ENCODE measurements at regions not wholly inside any gene's neighbourhood (a gene's known extent, or its start where the extent isn't known, plus 50 kb on each side); places are given as distances from the start of the nearest gene placed in this dataset.

GRCh38 chr10:64079341-64079740 lies 558.1 kb downstream of the REEP3 start:
- Histone ChIP-seq H3K4me1 (ENCODE audit: insufficient read depth, low read length) (no peaks in the 10 kb centered on the region), H3K27ac (ENCODE audit: low read length) (no peak overlapping the region)

DNA sequence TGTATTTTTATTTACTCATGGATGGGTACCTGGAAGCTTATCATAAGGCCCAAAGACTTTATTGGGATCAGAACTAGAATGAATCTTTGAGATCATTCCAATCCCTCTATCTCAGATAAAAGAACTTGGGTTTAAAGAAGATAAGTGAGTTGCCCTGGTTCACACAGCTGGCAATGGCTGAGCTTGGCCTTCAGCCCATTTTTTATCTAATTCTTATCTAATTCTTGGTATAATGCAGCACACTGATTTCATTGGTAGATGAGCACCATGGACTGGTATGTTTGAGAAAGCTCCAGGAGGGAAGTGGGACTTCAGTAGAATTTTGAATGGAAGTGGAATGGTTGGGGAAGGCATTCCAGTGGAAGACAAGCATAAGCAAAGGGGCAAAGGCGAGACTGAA lies 558.9 kb downstream of the REEP3 start:
- peaks cover 10% of the 10 kb centered on the region; the same call in 1 of the 2 replicates for H3K27me3 ChIP-seq (ENCODE audit: insufficient read depth, low read length)
- no peak overlapping the region for H3K4me3 ChIP-seq (ENCODE audit: low read length)
- H3K36me3 ChIP-seq (ENCODE audit: insufficient read depth, low read depth, low read length), result no peaks in the 10 kb centered on the region
- H3K4me1 ChIP-seq (ENCODE audit: insufficient read depth, low read length), result peaks cover under 1% of the 10 kb centered on the region; the same call in 1 of the 2 replicates
- H3K9ac ChIP-seq (ENCODE audit: low read depth, low read length), result no peak overlapping the region
- H3K27ac ChIP-seq (ENCODE audit: low read length), result no peak overlapping the region
- no peaks in the 10 kb centered on the region for H3K9me3 ChIP-seq (ENCODE audit: insufficient read depth, low read depth, low read length)

More at GRCh38 chr10:64079341-64079740, 558.1 kb downstream of the REEP3 start:
- H3K27me3 ChIP-seq (ENCODE audit: insufficient read depth, low read length), result peaks cover 2% of the 10 kb centered on the region; the same call in 1 of the 2 replicates
- H3K9me3 ChIP-seq (ENCODE audit: insufficient read depth, low read depth, low read length), result no peaks in the 10 kb centered on the region
- no peak overlapping the region for H3K4me3 ChIP-seq (ENCODE audit: low read length)
- H3K36me3 ChIP-seq (ENCODE audit: insufficient read depth, low read depth, low read length), result no peaks in the 10 kb centered on the region
- H3K9ac ChIP-seq (ENCODE audit: low read depth, low read length), result no peak overlapping the region

- Histone ChIP-seq H3K27ac (ENCODE audit: low read length) (no peak overlapping the region), H3K27me3 (ENCODE audit: insufficient read depth, low read length) (peaks cover 24% of the 10 kb centered on the region; the same call in 1 of the 2 replicates), H3K9ac (ENCODE audit: low read depth, low read length) (no peak overlapping the region), H3K4me1 (ENCODE audit: insufficient read depth, low read length) (peaks cover 17% of the 10 kb centered on the region), H3K36me3 (ENCODE audit: insufficient read depth, low read depth, low read length) (no peaks in the 10 kb centered on the region), H3K4me3 (ENCODE audit: low read length) (no peak overlapping the region), H3K9me3 (ENCODE audit: insufficient read depth, low read depth, low read length) (no peaks in the 10 kb centered on the region)
These were observed 560.8 kb downstream of the REEP3 start for GRCh38 chr10:64081947-64082482.

GRCh38 chr10:64086083-64086767 lies 565.0 kb downstream of the REEP3 start:
- Histone ChIP-seq H3K27ac (ENCODE audit: low read length) (no peak overlapping the region), H3K4me1 (ENCODE audit: insufficient read depth, low read length) (peaks cover 17% of the 10 kb centered on the region), H3K36me3 (ENCODE audit: insufficient read depth, low read depth, low read length) (no peaks in the 10 kb centered on the region)

GRCh38 chr10:64089648-64090047 lies 568.4 kb downstream of the REEP3 start:
- peaks cover 17% of the 10 kb centered on the region for H3K4me1 ChIP-seq (ENCODE audit: insufficient read depth, low read length)
- H3K9me3 ChIP-seq (ENCODE audit: insufficient read depth, low read depth, low read length), result no peaks in the 10 kb centered on the region
- H3K27me3 ChIP-seq (ENCODE audit: insufficient read depth, low read length), result peaks cover 31% of the 10 kb centered on the region; the same call in 1 of the 2 replicates
- no peaks in the 10 kb centered on the region for H3K36me3 ChIP-seq (ENCODE audit: insufficient read depth, low read depth, low read length)
- no peak overlapping the region for H3K27ac ChIP-seq (ENCODE audit: low read length)
- H3K9ac ChIP-seq (ENCODE audit: low read depth, low read length), result no peak overlapping the region
- H3K4me3 ChIP-seq (ENCODE audit: low read length), result no peak overlapping the region

More at GRCh38 chr10:64086083-64086767, 565.0 kb downstream of the REEP3 start:
- H3K9me3 ChIP-seq (ENCODE audit: insufficient read depth, low read depth, low read length), result no peaks in the 10 kb centered on the region
- no peak overlapping the region for H3K9ac ChIP-seq (ENCODE audit: low read depth, low read length)
- H3K4me3 ChIP-seq (ENCODE audit: low read length), result peak overlapping the region; percentile 41; the same call in 1 of the 2 replicates
- peaks cover 37% of the 10 kb centered on the region; the same call in 1 of the 2 replicates for H3K27me3 ChIP-seq (ENCODE audit: insufficient read depth, low read length)

DNA sequence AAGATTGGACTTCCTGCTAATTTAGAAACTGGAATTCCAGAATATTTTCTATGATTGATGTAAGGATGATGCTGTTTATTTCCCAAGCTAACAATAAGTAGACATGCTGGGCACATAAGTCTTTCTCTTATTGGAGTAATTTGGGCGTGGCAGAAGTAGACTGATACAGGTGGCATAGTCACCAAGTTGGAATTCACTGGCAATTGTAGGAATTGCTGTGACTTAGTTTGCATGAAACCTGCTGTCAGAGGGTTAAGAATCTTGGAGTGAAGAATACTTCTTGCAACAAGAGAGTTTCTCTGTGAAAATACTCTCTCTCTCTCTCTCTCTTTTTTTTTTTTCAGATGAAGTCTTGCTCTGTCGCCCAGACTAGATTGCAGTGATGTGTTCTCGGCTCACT lies 569.7 kb downstream of the REEP3 start:
- Histone ChIP-seq H3K27ac (ENCODE audit: low read length) (no peak overlapping the region), H3K9ac (ENCODE audit: low read depth, low read length) (no peak overlapping the region), H3K4me3 (ENCODE audit: low read length) (no peak overlapping the region), H3K9me3 (ENCODE audit: insufficient read depth, low read depth, low read length) (no peaks in the 10 kb centered on the region), H3K27me3 (ENCODE audit: insufficient read depth, low read length) (peaks cover 19% of the 10 kb centered on the region; the same call in 1 of the 2 replicates), H3K4me1 (ENCODE audit: insufficient read depth, low read length) (peaks cover 8% of the 10 kb centered on the region), H3K36me3 (ENCODE audit: insufficient read depth, low read depth, low read length) (no peaks in the 10 kb centered on the region)

DNA sequence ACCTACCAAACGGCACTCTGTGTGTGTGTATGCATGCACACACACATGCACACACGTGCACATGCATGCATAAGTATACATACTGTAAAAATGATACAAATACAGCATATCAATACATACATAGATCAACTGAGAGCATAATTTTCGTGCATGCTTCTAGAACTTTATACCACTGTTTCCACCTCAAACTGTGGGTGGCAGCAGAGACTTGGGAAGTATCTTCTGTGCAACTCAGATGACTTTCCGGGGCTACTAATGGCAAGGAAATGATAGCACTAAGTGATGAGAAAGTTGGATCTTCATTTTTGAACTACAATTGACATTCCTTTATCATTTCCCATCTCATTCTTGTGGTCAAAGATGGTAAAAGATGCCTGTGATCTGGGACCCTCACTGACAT lies 570.7 kb downstream of the REEP3 start:
- no peaks in the 10 kb centered on the region for H3K36me3 ChIP-seq (ENCODE audit: insufficient read depth, low read depth, low read length)
- no peak overlapping the region for H3K4me3 ChIP-seq (ENCODE audit: low read length)
- H3K9me3 ChIP-seq (ENCODE audit: insufficient read depth, low read depth, low read length), result no peaks in the 10 kb centered on the region
- no peak overlapping the region for H3K9ac ChIP-seq (ENCODE audit: low read depth, low read length)
- H3K27ac ChIP-seq (ENCODE audit: low read length), result no peak overlapping the region
- H3K4me1 ChIP-seq (ENCODE audit: insufficient read depth, low read length), result no peaks in the 10 kb centered on the region; the same call in none of the 2 replicates
- H3K27me3 ChIP-seq (ENCODE audit: insufficient read depth, low read length), result peaks cover 14% of the 10 kb centered on the region; the same call in 1 of the 2 replicates

DNA sequence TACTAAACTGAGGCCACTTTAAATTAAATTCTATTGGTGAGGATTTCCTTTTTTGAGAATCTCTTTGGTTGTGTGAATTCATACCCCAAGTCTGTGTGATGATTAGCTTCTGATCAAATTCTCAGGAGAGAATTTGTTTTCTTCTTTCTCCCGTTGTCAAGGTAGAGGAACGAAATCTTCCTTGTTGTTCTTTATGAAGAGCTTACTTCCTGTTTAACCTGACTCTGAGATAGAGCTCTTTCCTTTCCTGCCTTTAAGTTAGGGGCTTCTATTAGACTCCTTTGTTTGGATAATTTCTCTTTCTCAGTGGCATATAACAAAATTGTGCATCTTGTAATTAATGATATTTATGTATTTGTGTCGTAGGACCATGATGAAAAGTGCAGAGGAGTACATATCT lies 572.1 kb downstream of the REEP3 start:
- Histone ChIP-seq H3K4me3 (ENCODE audit: low read length) (no peak overlapping the region), H3K9me3 (ENCODE audit: insufficient read depth, low read depth, low read length) (no peaks in the 10 kb centered on the region), H3K4me1 (ENCODE audit: insufficient read depth, low read length) (no peaks in the 10 kb centered on the region; the same call in 1 of the 2 replicates), H3K36me3 (ENCODE audit: insufficient read depth, low read depth, low read length) (no peaks in the 10 kb centered on the region), H3K27me3 (ENCODE audit: insufficient read depth, low read length) (no peaks in the 10 kb centered on the region), H3K27ac (ENCODE audit: low read length) (no peak overlapping the region), H3K9ac (ENCODE audit: low read depth, low read length) (no peak overlapping the region)

- H3K9ac ChIP-seq (ENCODE audit: low read depth, low read length), result no peak overlapping the region
- no peaks in the 10 kb centered on the region for H3K27me3 ChIP-seq (ENCODE audit: insufficient read depth, low read length)
- no peak overlapping the region for H3K27ac ChIP-seq (ENCODE audit: low read length)
- no peaks in the 10 kb centered on the region; the same call in 1 of the 2 replicates for H3K4me1 ChIP-seq (ENCODE audit: insufficient read depth, low read length)
- H3K4me3 ChIP-seq (ENCODE audit: low read length), result no peak overlapping the region
- H3K36me3 ChIP-seq (ENCODE audit: insufficient read depth, low read depth, low read length), result no peaks in the 10 kb centered on the region
- H3K9me3 ChIP-seq (ENCODE audit: insufficient read depth, low read depth, low read length), result no peaks in the 10 kb centered on the region
These were observed 572.8 kb downstream of the REEP3 start for GRCh38 chr10:64093946-64094535.

DNA sequence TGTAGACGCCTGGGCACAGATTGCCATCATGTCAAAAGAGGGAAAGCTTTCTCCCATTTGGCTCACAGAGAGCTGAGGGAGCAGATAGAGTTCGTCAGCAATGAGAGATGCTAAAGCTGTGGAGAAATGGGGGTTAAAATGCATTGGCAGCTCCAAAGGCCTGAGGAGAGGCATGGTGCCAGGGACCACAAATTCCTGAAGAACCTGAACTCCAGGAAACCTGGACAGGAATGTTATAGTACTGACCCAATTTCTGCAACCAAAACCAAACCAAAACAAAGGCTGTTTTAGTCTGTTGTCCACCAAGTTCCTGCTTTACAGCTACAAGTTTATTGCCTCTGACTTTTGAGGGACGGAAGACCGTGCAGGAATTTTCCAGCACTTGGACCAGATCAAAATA lies 575.7 kb downstream of the REEP3 start:
- no peak overlapping the region for H3K4me3 ChIP-seq (ENCODE audit: low read length)
- no peak overlapping the region for H3K27ac ChIP-seq (ENCODE audit: low read length)
- no peaks in the 10 kb centered on the region for H3K9me3 ChIP-seq (ENCODE audit: insufficient read depth, low read depth, low read length)
- H3K36me3 ChIP-seq (ENCODE audit: insufficient read depth, low read depth, low read length), result no peaks in the 10 kb centered on the region
- H3K27me3 ChIP-seq (ENCODE audit: insufficient read depth, low read length), result no peaks in the 10 kb centered on the region
- H3K9ac ChIP-seq (ENCODE audit: low read depth, low read length), result no peak overlapping the region
- H3K4me1 ChIP-seq (ENCODE audit: insufficient read depth, low read length), result no peaks in the 10 kb centered on the region

DNA sequence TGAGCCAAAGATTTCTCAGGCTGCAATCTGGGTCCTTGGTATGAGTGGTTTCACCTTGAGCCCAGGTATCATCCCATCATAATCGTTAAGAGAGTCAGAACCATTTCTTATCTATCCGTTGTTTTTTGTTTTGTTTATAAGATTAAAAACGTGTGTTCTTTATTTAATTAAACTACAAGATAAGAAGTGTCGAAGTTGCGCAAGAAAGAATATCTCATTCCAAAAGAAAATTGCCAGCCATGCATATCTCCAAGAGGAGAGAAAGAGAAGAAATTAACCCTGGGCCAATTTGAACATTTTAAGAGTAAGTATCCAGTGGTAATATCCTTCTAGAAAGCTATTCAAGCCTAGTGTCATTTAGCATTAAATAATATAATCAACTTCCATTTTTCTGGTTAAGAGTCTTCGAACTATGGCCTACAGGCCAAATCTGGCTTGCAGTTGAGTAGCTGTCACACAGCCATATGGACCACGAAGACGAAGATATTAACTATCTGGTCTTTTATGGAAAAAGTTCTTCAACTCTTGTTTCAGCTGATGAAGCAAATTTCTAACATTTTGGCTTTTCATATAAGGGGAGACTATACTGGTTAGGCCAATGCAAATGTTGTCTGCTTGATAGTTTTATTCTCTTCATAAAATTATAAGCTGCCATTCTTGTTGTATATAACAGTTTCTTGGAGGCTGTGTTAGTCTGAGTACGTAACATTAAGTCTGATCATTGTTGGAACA lies 576.4 kb downstream of the REEP3 start:
- no peak overlapping the region for H3K4me3 ChIP-seq (ENCODE audit: low read length)
- H3K9ac ChIP-seq (ENCODE audit: low read depth, low read length), result no peak overlapping the region
- no peaks in the 10 kb centered on the region for H3K9me3 ChIP-seq (ENCODE audit: insufficient read depth, low read depth, low read length)
- no peaks in the 10 kb centered on the region for H3K36me3 ChIP-seq (ENCODE audit: insufficient read depth, low read depth, low read length)
- no peak overlapping the region for H3K27ac ChIP-seq (ENCODE audit: low read length)
- H3K4me1 ChIP-seq (ENCODE audit: insufficient read depth, low read length), result no peaks in the 10 kb centered on the region
- no peaks in the 10 kb centered on the region for H3K27me3 ChIP-seq (ENCODE audit: insufficient read depth, low read length)

All from iPS-20b (cell line).